GM18507 (cell line): ENCODE measurements at regions not wholly inside any gene's neighbourhood (a gene's known extent, or its start where the extent isn't known, plus 50 kb on each side); places are given as distances from the start of the nearest gene placed in this dataset.
"Not testable (repeated sequence)": the region's sequence is repeated elsewhere in the genome, so short reads cannot be mapped to it uniquely, and the experiment has no call there.

Experiments
- DNase-seq: peaks from one replicate; pipeline ENCODE4 v3.0.0; 2011; ENCODE audit warnings: low read depth; ENCODE audit not compliant: insufficient read length; ENCODE audit errors: extremely low spot score
- FAIRE-seq: peaks from 2 replicates; lab custom pipeline; 2011; peaks lifted over from hg19 to GRCh38; lab: Jason Lieb, UNC

DNA sequence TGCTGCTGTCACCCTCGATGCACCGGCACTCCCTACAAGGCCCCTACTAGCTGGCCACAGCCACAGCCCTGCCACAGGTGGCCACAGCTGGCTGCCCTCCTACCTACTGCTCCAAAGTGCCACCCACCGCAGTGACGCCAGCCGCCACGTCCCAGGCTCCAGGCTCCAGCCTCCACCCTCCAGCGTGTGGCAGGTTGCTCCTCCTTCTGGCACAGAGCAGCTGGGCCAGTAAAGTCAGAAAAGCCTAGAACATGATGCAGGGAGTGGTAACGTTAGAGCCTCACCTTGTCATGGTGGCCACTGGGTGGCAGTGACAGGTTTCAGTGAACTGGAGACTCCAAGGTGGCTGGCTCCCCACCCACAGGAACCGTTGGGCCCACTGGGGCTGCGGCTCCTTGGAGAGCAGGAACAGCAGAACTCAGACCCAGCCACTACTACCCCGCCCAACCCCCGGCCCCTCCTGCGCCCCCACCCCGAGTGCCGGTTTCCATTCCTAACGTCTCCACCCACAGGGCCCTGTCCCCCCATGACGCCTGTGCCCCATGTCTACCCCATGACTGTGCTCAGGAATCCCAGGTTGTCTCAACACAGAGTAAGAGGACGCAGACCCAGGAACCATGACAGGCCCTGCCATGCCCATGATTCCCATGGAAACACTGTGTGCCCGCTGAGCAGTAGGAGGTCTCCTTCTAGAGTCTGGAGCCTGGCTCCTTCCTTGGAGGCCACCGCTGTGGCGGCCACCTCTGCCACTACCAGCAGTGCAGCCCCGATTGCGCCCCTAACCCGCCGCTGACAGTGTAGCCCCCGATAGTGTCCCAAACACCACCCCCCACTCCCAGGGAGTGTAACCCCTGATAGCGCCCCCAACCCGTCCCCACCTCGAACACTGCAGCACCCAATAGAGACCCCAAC is 52.3 kb upstream of the ZNF33B start:
- DNase-seq (no peak), FAIRE-seq (no peak)

DNA sequence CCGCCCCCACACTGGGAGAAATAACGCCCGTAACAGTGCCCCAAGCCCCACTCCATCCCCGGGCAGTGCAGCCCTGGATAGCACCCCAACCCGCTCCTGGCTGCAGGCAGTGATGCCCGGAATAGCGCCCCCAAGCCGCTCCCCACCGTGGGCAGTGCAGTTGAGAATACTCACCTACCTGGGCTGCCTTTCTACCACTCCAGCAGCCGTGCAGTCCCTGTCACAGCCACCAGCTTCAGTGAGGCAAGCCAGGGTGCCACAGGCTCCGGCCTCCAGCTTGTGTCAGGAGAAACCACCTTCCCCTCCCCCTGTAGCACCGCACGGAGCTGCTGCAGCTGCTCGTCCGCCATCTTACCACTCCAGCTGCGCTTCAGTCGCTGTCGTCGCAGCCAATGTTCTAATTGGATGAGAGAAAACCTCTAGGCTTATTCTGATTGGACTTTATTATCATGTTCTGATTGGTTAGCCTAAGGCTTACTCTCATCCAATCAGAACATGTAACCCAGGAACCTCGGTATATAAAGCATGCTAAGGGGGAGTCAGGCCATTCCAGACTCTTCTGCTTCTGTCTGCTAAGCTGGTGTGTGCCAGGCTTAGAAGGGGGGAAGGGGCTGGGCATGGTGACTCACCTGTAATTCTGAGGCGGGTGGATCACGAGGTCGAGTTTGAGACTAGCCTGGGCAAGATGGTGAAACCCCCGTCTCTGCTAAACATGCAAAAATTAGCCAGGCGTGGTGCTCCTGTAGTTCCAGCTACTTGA is 53.2 kb upstream of the ZNF33B start:
- no peak for FAIRE-seq
- DNase-seq = no peak

DNA sequence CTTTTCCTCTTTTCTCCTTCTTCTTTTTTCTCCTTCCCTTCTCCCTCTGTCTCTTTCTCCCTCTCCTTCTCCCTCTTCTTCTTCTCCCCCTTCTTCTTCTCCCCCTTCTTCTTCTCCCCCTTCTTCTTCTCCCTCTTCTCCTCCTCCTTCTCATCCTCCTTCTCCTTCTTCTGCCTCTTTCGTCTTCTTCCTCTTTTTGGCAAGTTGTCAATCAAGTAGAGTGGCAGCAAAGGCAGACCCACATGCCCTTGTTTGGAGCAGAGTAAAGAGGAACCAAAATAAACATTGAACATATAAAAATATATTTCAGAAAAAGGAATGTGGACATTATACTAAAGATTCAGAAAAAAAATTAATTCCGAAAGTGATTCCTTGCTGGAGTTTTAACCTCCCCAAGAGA is 59.6 kb upstream of the ZNF33B start:
- FAIRE-seq = no peak
- DNase-seq = no peak

- DNase-seq (no peak), FAIRE-seq (no peak)
Measured at GRCh38 chr10:42707234-42707633, 68.9 kb upstream of the ZNF33B start.

- peak; percentile 15 for FAIRE-seq
- DNase-seq = not testable (repeated sequence)
Measured at GRCh38 chr10:42719339-42719738, 63.3 kb upstream of the BMS1 start.

DNA sequence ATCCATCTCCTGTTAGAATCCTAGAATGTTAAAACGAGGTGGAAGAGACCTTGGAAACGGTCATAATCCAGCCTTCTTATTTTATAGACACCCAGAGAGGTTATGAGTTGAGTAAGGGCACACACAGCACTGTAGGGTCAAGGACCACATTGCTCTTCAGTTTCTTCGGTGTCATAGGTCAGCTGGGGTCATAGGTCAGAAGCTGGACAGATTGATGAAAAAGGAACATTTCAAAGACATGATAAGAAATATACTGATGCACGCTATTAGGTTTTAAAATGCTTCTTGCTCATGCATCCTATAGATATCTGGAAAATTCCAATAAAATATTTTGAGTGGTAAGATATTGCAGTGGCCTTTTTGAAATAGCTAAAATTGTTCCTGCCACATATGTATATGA is 60.0 kb upstream of the BMS1 start:
- DNase-seq (no peak), FAIRE-seq (no peak)

- DNase-seq = not testable (repeated sequence)
Measured at GRCh38 chr10:42723549-42723948, 59.0 kb upstream of the BMS1 start.

DNA sequence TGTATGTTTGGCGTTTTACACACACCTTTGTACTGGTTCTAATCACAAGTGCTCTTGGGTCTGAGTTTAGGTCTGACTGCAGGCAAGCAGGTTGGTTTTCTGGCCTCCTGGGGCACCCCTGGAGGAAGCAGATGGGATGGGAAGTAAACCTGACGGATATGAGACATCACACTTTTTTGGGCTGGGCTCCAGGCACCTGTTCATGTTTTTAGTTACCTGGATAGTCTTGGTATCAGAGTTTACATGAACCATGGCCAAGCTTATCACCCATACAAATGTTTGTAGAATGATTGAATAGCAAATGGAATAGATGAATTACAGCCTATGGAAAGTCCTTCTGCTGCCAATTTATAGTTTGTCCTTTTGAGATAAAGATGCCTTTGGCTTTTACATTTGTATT is 57.9 kb upstream of the BMS1 start:
- not testable (repeated sequence) for FAIRE-seq, DNase-seq

More at GRCh38 chr10:42723549-42723948, 59.0 kb upstream of the BMS1 start:
- FAIRE-seq = not testable (repeated sequence)

DNA sequence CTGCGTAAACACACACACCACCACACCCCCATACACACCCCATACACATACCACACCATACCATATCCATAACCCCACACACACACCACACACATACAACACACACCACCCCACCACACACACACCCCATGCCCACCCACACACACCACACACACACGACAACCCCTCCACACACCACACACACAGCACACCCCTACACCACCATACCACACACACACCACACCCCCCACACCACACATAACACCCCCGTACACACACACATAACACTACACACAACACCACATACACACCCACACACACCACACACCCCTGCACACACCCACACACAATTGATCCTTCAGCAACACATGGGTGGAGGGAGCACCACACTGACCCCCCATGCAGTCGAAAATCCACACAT is 50.3 kb upstream of the BMS1 start:
- no peak for DNase-seq

More for the DNA sequence above, 50.3 kb upstream of the BMS1 start:
- FAIRE-seq = no peak
